Lung (tissue), 11 donors: ENCODE measurements at regions not wholly inside any gene's neighbourhood (a gene's known extent, or its start where the extent isn't known, plus 50 kb on each side); places are given as distances from the start of the nearest gene placed in this dataset.

Source experiments
- ATAC-seq: fragments of 200-7000 bp; cut with Tn5 transposase; one replicate; pipeline ENCODE4 v1.9.1; 2020; ENCODE audit warnings: moderate number of reproducible peaks; ENCODE audit not compliant: insufficient read depth, low FRiP score
- DNase-seq, 3 donors: peaks; one replicate each; pipeline ENCODE4 v3.0.0-alpha.2; 2013 to 2017
- H3K27ac ChIP-seq, 2 donors: one replicate each; pipeline ENCODE4 v1.5.1; 2013; ENCODE audit warnings: mild to moderate bottlenecking in 2 of 2, moderate library complexity in 2 of 2, control low read depth in 1 of 2, inconsistent platforms in 1 of 2, low read depth in 1 of 2, low read length in 1 of 2
- H3K27me3 ChIP-seq, 3 donors: one replicate each; pipeline ENCODE4 v1.5.1; 2013; ENCODE audit warnings: low read length in 2 of 3; ENCODE audit not compliant: control insufficient read depth in 3 of 3, insufficient read depth in 3 of 3
- H3K36me3 ChIP-seq, 4 donors: one replicate each; pipeline ENCODE4 v1.5.1; 2013; ENCODE audit warnings: low read length in 4 of 4, mild to moderate bottlenecking in 1 of 4, moderate library complexity in 1 of 4; ENCODE audit not compliant: control insufficient read depth in 4 of 4, insufficient read depth in 4 of 4
- H3K4me1 ChIP-seq, 5 donors: one replicate each; pipeline ENCODE4 v1.5.1; 2013; ENCODE audit warnings: low read length in 5 of 5, mild to moderate bottlenecking in 2 of 5, moderate library complexity in 1 of 5; ENCODE audit not compliant: control insufficient read depth in 5 of 5, insufficient read depth in 5 of 5
- H3K4me3 ChIP-seq: one replicate; pipeline ENCODE4 v1.5.1; 2013; ENCODE audit warnings: mild to moderate bottlenecking, control low read depth, moderate library complexity
- H3K9ac ChIP-seq, 2 donors: one replicate each; pipeline ENCODE4 v1.5.1; 2013; ENCODE audit warnings: low read length in 2 of 2, control low read depth in 1 of 2; ENCODE audit not compliant: insufficient read depth in 1 of 2
- H3K9me3 ChIP-seq, 4 donors: one replicate each; pipeline ENCODE4 v1.5.1; 2013; ENCODE audit warnings: low read length in 3 of 4, mild to moderate bottlenecking in 1 of 4, moderate library complexity in 1 of 4; ENCODE audit not compliant: control insufficient read depth in 4 of 4, insufficient read depth in 3 of 4
- WGBS, 2 donors: extraction: QIAGEN DNeasy Blood & Tissue Kit; methylation state at CpG; one replicate each; pipeline ENCODE4 v1.1.7; 2013; 5-methylcytosine and 5-hydroxymethylcytosine counted together
- TF ChIP-seq, protein P1 (sequence below): IDR thresholded peaks from 2 replicates; pipeline ENCODE4 v1.5.1; 2012; ENCODE audit warnings: mild to moderate bottlenecking; ENCODE audit errors: control extremely low read depth, extremely low read depth
- donor health status: control.
- donor health status: control.
- donor health status: Bipolar disorder and iron deficiency.
- donor health status: healthy.
- donor health status: DM: yes; HTN: yes; CAD: no.

GRCh38 chr2:235149240-235149659 lies 197.4 kb downstream of the SH3BP4 start:
- Histone ChIP-seq H3K4me1 (peaks cover 0 to 5% (median 0%) of the 10 kb centered on the region in 5 donors), H3K27me3 (no peaks in the 10 kb centered on the region), H3K9me3 (no peaks in the 10 kb centered on the region), H3K4me3 (no peak overlapping the region), H3K36me3 (no peaks in the 10 kb centered on the region), H3K9ac (no peak overlapping the region), H3K27ac (no peak overlapping the region)
- TF ChIP-seq, protein P1, sequence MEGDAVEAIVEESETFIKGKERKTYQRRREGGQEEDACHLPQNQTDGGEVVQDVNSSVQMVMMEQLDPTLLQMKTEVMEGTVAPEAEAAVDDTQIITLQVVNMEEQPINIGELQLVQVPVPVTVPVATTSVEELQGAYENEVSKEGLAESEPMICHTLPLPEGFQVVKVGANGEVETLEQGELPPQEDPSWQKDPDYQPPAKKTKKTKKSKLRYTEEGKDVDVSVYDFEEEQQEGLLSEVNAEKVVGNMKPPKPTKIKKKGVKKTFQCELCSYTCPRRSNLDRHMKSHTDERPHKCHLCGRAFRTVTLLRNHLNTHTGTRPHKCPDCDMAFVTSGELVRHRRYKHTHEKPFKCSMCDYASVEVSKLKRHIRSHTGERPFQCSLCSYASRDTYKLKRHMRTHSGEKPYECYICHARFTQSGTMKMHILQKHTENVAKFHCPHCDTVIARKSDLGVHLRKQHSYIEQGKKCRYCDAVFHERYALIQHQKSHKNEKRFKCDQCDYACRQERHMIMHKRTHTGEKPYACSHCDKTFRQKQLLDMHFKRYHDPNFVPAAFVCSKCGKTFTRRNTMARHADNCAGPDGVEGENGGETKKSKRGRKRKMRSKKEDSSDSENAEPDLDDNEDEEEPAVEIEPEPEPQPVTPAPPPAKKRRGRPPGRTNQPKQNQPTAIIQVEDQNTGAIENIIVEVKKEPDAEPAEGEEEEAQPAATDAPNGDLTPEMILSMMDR: no peak
- ATAC-seq (no peak), DNase-seq (no peak)
- WGBS, 2 donors: 53 to 64% methylated on average over 4 of the region's 4 CpGs

GRCh38 chr2:235149736-235150135 lies 197.9 kb downstream of the SH3BP4 start:
- TF ChIP-seq, protein P1: no peak

DNA sequence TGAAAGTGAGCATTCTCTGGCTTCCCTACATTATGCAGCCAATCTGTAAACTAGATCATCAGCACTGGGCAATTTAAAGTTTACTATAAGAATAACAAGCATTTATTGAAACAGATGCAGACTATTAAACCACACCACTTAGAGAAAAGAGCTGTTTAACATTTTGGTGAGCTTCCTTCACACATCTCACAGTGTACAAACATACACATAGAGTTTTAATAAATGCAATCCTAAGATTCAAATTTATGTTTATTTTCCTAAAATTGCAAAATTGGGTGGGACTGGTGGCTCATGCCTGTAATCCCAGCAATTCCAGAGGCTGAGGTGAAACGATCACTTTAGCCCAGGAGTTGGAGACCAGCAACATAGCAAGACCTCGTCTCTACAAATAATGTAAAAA lies 199.3 kb downstream of the SH3BP4 start:
- DNase-seq: no peak
- Histone ChIP-seq H3K27ac (no peak overlapping the region), H3K9me3 (no peaks in the 10 kb centered on the region), H3K27me3 (no peaks in the 10 kb centered on the region), H3K9ac (no peak overlapping the region), H3K36me3 (no peaks in the 10 kb centered on the region), H3K4me3 (no peak overlapping the region), H3K4me1 (peaks cover 0 to 1% (median 0%) of the 10 kb centered on the region in 5 donors)
- TF ChIP-seq, protein P1: no peak
- no peak for ATAC-seq
- WGBS, 2 donors: 86 to 88% methylated on average over 2 of the region's 2 CpGs

More at GRCh38 chr2:235149736-235150135, 197.9 kb downstream of the SH3BP4 start:
- no peak for DNase-seq
- Histone ChIP-seq H3K9me3 (no peaks in the 10 kb centered on the region), H3K27ac (no peak overlapping the region), H3K4me1 (peaks cover 0 to 3% (median 0%) of the 10 kb centered on the region in 5 donors), H3K4me3 (no peak overlapping the region), H3K27me3 (no peaks in the 10 kb centered on the region), H3K36me3 (no peaks in the 10 kb centered on the region), H3K9ac (no peak overlapping the region)
- 75 to 83% methylated on average over 1 of the region's 1 CpG for WGBS, 2 donors
- ATAC-seq: no peak

DNA sequence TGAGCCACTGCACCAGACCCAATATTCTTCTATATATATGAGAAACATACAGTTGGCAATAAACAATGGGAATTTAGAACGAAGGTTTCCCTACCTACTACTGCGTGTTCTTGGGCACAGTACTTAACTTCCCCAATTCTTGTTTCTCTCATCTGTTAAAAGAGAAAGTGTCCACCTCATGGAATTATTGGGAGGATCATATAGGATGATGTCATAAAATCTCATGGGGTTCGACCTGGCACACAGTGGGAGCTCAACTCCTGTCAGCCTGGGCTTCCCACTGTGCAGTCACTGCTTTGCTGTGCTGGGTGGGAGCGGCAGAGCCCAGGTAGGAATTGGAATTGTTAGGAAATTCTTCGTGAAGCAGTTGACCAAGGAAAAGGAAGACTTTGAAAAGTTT lies 203.3 kb downstream of the SH3BP4 start:
- Histone ChIP-seq H3K9ac (no peak overlapping the region), H3K9me3 (peaks cover 0 to 5% (median 0%) of the 10 kb centered on the region in 4 donors), H3K27ac (no peak overlapping the region), H3K27me3 (peaks cover 0 to 2% (median 0%) of the 10 kb centered on the region in 3 donors), H3K36me3 (no peaks in the 10 kb centered on the region), H3K4me3 (no peak overlapping the region), H3K4me1 (no peaks in the 10 kb centered on the region)
- no peak for ATAC-seq
- TF ChIP-seq, protein P1: no peak
- 88 to 93% methylated on average over 5 of the region's 5 CpGs for WGBS, 2 donors
- DNase-seq: no peak
